ENCODE measurements at regions not wholly inside any gene's neighbourhood (a gene's known extent, or its start where the extent isn't known, plus 50 kb on each side); places are given as distances from the start of the nearest gene placed in this dataset.

DNA sequence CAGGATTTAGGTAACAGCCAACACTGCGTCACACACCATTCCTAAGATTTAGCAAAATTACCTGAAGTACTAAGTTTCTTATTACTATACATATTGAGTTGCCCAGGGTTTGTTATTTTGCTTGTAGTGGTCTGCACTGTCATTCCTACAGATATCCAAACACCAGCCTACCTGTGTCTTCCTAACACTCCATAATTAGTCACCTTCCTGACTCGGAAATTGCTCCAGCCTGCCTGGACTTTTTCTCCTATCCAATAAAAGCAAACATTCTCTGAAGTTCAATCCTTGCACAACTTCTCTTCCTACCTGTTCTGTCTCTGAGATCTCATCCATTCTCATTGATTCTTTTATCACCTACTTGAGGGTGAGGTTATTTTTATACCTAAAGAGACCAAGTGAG, 243.9 kb downstream of the NR2F1-AS1 start:
- Histone ChIP-seq H3K9me3 (ENCODE audit: low read length) (no peaks in the 10 kb centered on the region), H3K4me1 (ENCODE audit: insufficient read depth, low read length) (no peaks in the 10 kb centered on the region), H3K27ac (ENCODE audit: low read depth, low read length) (no peak overlapping the region), H3K36me3 (ENCODE audit: insufficient read depth, low read length) (no peaks in the 10 kb centered on the region), H3K4me3 (ENCODE audit: low read depth in 1 of 2, low read length in 2 of 2) (no peak overlapping the region), H3K27me3 (ENCODE audit: control insufficient read depth in 1 of 2, insufficient read depth in 2 of 2, low read length in 2 of 2) (no peaks in the 10 kb centered on the region), H3K9ac (ENCODE audit: low read length) (no peak overlapping the region)

DNA sequence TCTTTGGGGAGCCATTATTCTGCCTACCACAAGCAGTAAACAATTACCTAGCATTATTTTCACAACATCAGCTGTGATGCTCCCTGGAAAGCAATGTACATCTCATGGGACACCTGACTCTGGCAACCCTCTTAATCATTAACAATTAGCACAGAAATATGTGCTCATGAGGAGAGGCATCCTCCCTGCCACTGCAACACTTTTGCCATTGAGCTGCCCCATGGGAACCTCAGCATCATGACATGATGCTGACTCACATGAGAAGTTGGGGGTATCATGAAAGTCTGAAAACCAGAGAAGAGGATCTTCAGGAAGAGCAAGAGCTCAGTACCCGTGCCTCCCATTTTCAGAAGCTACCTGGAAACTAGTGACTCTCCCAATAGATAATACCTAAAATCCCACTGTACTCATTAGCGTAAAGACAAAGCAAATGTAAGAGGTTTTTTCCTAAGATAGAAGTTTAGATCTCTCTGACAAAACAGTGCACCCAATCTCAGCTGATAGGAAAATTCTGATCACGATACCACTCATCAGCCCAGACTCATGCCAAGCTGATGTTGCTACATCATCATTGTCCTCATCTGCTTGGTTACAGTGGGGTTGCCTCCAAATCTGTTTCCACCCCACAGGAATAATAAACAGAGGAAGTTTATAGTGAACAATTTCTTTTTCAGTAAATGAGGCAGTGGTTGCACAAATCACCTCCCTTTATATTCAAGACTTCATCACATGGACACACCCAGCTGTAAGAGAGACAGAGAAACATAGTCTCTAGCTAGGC, 244.5 kb downstream of the NR2F1-AS1 start:
- no peak overlapping the region for H3K9ac ChIP-seq (ENCODE audit: low read length)
- no peaks in the 10 kb centered on the region for H3K9me3 ChIP-seq (ENCODE audit: low read length)
- H3K36me3 ChIP-seq (ENCODE audit: insufficient read depth, low read length): no peaks in the 10 kb centered on the region
- H3K4me1 ChIP-seq (ENCODE audit: insufficient read depth, low read length): no peaks in the 10 kb centered on the region
- H3K4me3 ChIP-seq (ENCODE audit: low read depth in 1 of 2, low read length in 2 of 2): no peak overlapping the region
- H3K27me3 ChIP-seq (ENCODE audit: control insufficient read depth in 1 of 2, insufficient read depth in 2 of 2, low read length in 2 of 2): no peaks in the 10 kb centered on the region
- H3K27ac ChIP-seq (ENCODE audit: low read depth, low read length): no peak overlapping the region

DNA sequence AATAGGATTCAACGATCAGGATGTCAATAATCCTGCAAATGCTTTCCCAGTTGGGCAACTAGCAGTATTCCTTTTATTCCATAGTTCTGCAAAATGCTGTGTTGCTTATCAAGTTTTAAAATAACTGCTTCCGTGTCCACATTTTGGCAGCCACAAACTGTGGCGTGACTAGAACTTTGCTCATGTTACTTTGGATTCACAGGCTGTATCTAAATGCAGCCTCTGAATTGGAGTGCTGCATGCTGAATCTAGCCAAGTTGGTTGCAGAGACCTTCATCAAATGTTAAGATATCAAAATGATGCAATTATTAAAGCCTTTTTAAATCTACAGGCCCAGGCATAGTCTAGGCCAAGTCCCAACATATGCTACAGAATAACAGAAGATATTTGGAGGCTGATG, 249.2 kb downstream of the NR2F1-AS1 start:
- Histone ChIP-seq H3K4me1 (ENCODE audit: insufficient read depth, low read length) (no peaks in the 10 kb centered on the region), H3K9ac (ENCODE audit: low read length) (no peak overlapping the region), H3K27ac (ENCODE audit: low read depth, low read length) (no peak overlapping the region), H3K27me3 (ENCODE audit: control insufficient read depth in 1 of 2, insufficient read depth in 2 of 2, low read length in 2 of 2) (no peaks in the 10 kb centered on the region), H3K9me3 (ENCODE audit: low read length) (no peaks in the 10 kb centered on the region), H3K4me3 (ENCODE audit: low read depth in 1 of 2, low read length in 2 of 2) (no peak overlapping the region), H3K36me3 (ENCODE audit: insufficient read depth, low read length) (no peaks in the 10 kb centered on the region)

- Histone ChIP-seq H3K4me3 (ENCODE audit: low read depth in 1 of 2, low read length in 2 of 2) (no peak overlapping the region), H3K27ac (ENCODE audit: low read depth, low read length) (no peak overlapping the region), H3K9ac (ENCODE audit: low read length) (no peak overlapping the region), H3K4me1 (ENCODE audit: insufficient read depth, low read length) (no peaks in the 10 kb centered on the region), H3K9me3 (ENCODE audit: low read length) (no peaks in the 10 kb centered on the region), H3K36me3 (ENCODE audit: insufficient read depth, low read length) (no peaks in the 10 kb centered on the region), H3K27me3 (ENCODE audit: control insufficient read depth in 1 of 2, insufficient read depth in 2 of 2, low read length in 2 of 2) (no peaks in the 10 kb centered on the region)
Measured at GRCh38 chr5:93331241-93331640, 249.8 kb downstream of the NR2F1-AS1 start.

- H3K36me3 ChIP-seq (ENCODE audit: insufficient read depth, low read length): no peaks in the 10 kb centered on the region
- H3K27me3 ChIP-seq (ENCODE audit: control insufficient read depth in 1 of 2, insufficient read depth in 2 of 2, low read length in 2 of 2): no peaks in the 10 kb centered on the region
- no peaks in the 10 kb centered on the region for H3K9me3 ChIP-seq (ENCODE audit: low read length)
- no peak overlapping the region for H3K27ac ChIP-seq (ENCODE audit: low read depth, low read length)
- H3K4me3 ChIP-seq (ENCODE audit: low read depth in 1 of 2, low read length in 2 of 2): no peak overlapping the region
- no peaks in the 10 kb centered on the region for H3K4me1 ChIP-seq (ENCODE audit: insufficient read depth, low read length)
- H3K9ac ChIP-seq (ENCODE audit: low read length): no peak overlapping the region
Measured at GRCh38 chr5:93330506-93330905, 250.5 kb downstream of the NR2F1-AS1 start.

DNA sequence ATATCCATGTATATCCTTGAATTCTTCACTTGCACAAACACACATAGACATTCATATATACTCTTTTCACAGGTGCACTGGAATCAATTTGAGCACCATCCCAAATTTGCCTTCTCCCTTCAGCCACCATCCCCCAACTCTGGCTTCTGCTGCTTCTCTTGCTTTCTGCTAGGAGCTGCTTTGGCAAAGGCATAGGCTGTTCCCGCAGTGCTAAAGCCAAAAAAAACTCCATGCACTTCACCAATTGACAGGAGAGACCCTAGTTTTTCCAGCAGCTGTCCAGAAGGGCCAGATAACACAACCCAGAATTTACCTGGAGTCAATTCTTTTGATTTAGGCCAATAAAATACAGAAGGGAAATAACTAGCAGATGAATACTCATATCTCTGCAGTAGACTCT, 251.3 kb downstream of the NR2F1-AS1 start:
- Histone ChIP-seq H3K4me3 (ENCODE audit: low read depth in 1 of 2, low read length in 2 of 2) (no peak overlapping the region), H3K27me3 (ENCODE audit: control insufficient read depth in 1 of 2, insufficient read depth in 2 of 2, low read length in 2 of 2) (no peaks in the 10 kb centered on the region), H3K9me3 (ENCODE audit: low read length) (no peaks in the 10 kb centered on the region), H3K27ac (ENCODE audit: low read depth, low read length) (no peak overlapping the region), H3K9ac (ENCODE audit: low read length) (no peak overlapping the region), H3K4me1 (ENCODE audit: insufficient read depth, low read length) (no peaks in the 10 kb centered on the region), H3K36me3 (ENCODE audit: insufficient read depth, low read length) (no peaks in the 10 kb centered on the region)

DNA sequence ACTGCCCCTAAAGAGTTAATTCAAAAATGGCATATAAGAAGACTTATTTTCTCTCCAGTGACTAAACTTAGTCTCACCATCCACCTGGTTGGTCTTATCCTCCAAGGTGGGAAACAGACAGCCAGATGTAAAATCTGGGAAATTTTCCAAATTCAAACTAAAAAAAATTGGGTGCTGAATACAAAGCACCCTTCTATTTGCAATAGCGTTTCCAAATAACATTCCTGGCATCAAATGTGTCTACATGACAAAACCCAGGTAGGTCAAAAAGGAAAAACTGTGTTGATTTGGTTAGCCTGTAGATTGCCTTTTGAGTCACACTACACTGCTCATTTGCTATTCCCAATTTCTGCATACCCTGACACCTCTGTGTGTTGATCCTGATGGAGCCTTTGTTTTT, 252.2 kb downstream of the NR2F1-AS1 start:
- Histone ChIP-seq H3K9ac (ENCODE audit: low read length) (no peak overlapping the region), H3K27ac (ENCODE audit: low read depth, low read length) (no peak overlapping the region)

GRCh38 chr5:93327605-93328004, 253.4 kb downstream of the NR2F1-AS1 start:
- Histone ChIP-seq H3K9me3 (ENCODE audit: low read length) (no peaks in the 10 kb centered on the region), H3K27me3 (ENCODE audit: control insufficient read depth in 1 of 2, insufficient read depth in 2 of 2, low read length in 2 of 2) (no peaks in the 10 kb centered on the region), H3K27ac (ENCODE audit: low read depth, low read length) (no peak overlapping the region), H3K9ac (ENCODE audit: low read length) (no peak overlapping the region), H3K4me1 (ENCODE audit: insufficient read depth, low read length) (no peaks in the 10 kb centered on the region), H3K4me3 (ENCODE audit: low read depth in 1 of 2, low read length in 2 of 2) (no peak overlapping the region), H3K36me3 (ENCODE audit: insufficient read depth, low read length) (no peaks in the 10 kb centered on the region)

More for the DNA sequence above, 252.2 kb downstream of the NR2F1-AS1 start:
- no peaks in the 10 kb centered on the region for H3K36me3 ChIP-seq (ENCODE audit: insufficient read depth, low read length)
- no peaks in the 10 kb centered on the region for H3K4me1 ChIP-seq (ENCODE audit: insufficient read depth, low read length)
- H3K4me3 ChIP-seq (ENCODE audit: low read depth in 1 of 2, low read length in 2 of 2): no peak overlapping the region
- no peaks in the 10 kb centered on the region for H3K9me3 ChIP-seq (ENCODE audit: low read length)
- H3K27me3 ChIP-seq (ENCODE audit: control insufficient read depth in 1 of 2, insufficient read depth in 2 of 2, low read length in 2 of 2): no peaks in the 10 kb centered on the region

DNA sequence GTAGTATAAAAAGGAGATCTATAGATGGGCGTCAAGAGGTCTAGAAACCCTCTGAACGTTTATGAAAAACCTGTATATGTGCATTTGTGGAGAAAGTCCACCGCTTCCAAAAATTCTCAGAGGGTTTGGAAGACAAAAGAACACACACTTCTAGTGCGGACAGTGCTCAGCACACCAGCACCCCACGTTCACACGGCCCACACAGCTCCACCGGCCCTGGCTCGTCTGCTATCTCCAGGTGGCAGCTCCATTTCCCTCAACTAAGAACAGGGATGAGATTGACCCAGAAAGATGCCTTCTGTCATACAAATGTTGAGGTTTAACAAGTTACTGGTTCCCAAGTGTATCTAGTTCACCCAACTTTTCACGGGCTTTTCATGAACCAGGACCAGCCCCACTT, 255.1 kb downstream of the NR2F1-AS1 start:
- no peaks in the 10 kb centered on the region for H3K9me3 ChIP-seq (ENCODE audit: low read length)
- H3K27ac ChIP-seq (ENCODE audit: low read depth, low read length): no peak overlapping the region
- H3K27me3 ChIP-seq (ENCODE audit: control insufficient read depth in 1 of 2, insufficient read depth in 2 of 2, low read length in 2 of 2): no peaks in the 10 kb centered on the region
- H3K4me3 ChIP-seq (ENCODE audit: low read depth in 1 of 2, low read length in 2 of 2): no peak overlapping the region
- no peak overlapping the region for H3K9ac ChIP-seq (ENCODE audit: low read length)
- no peaks in the 10 kb centered on the region for H3K36me3 ChIP-seq (ENCODE audit: insufficient read depth, low read length)
- no peaks in the 10 kb centered on the region for H3K4me1 ChIP-seq (ENCODE audit: insufficient read depth, low read length)

GRCh38 chr5:93322974-93323860, 257.8 kb downstream of the NR2F1-AS1 start:
- Histone ChIP-seq H3K27ac (ENCODE audit: low read depth, low read length) (no peak overlapping the region), H3K4me1 (ENCODE audit: insufficient read depth, low read length) (no peaks in the 10 kb centered on the region), H3K4me3 (ENCODE audit: low read depth in 1 of 2, low read length in 2 of 2) (no peak overlapping the region), H3K9me3 (ENCODE audit: low read length) (no peaks in the 10 kb centered on the region), H3K36me3 (ENCODE audit: insufficient read depth, low read length) (no peaks in the 10 kb centered on the region), H3K9ac (ENCODE audit: low read length) (no peak overlapping the region), H3K27me3 (ENCODE audit: control insufficient read depth in 1 of 2, insufficient read depth in 2 of 2, low read length in 2 of 2) (no peaks in the 10 kb centered on the region)

GRCh38 chr5:93320920-93321445, 260.0 kb downstream of the NR2F1-AS1 start:
- no peaks in the 10 kb centered on the region for H3K36me3 ChIP-seq (ENCODE audit: insufficient read depth, low read length)
- H3K4me1 ChIP-seq (ENCODE audit: insufficient read depth, low read length): no peaks in the 10 kb centered on the region
- H3K9ac ChIP-seq (ENCODE audit: low read length): no peak overlapping the region
- no peaks in the 10 kb centered on the region for H3K9me3 ChIP-seq (ENCODE audit: low read length)
- no peak overlapping the region for H3K4me3 ChIP-seq (ENCODE audit: low read depth in 1 of 2, low read length in 2 of 2)
- no peak overlapping the region for H3K27ac ChIP-seq (ENCODE audit: low read depth, low read length)
- no peaks in the 10 kb centered on the region for H3K27me3 ChIP-seq (ENCODE audit: control insufficient read depth in 1 of 2, insufficient read depth in 2 of 2, low read length in 2 of 2)

All from muscle layer of colon (tissue), 2 donors.